Heart left ventricle (tissue), 16 donors: ENCODE measurements at regions not wholly inside any gene's neighbourhood (a gene's known extent, or its start where the extent isn't known, plus 50 kb on each side); places are given as distances from the start of the nearest gene placed in this dataset.

Experiments
- ATAC-seq, 4 donors: fragments of 200-7000 bp; cut with Tn5 transposase; one replicate each; pipeline ENCODE4 v1.9.1; 2020 to 2022; ENCODE audit warnings: moderate library complexity in 4 of 4, mild to moderate bottlenecking in 3 of 4, moderate number of reproducible peaks in 1 of 4
- DNase-seq, 5 donors: peaks; one replicate each; pipeline ENCODE4 v3.0.0-alpha.2; 2020
- H3K27ac ChIP-seq, 12 donors: fragments of 200-600 bp; sonication (generic) in 4 of 12; one replicate each; pipeline versions ENCODE4 v1.5.0 to v1.8.0; 2016 to 2022; ENCODE audit warnings: mild to moderate bottlenecking in 2 of 12
- H3K27me3 ChIP-seq, 9 donors: fragments of 200-600 bp; sonication (generic) in 2 of 9; one replicate each; pipeline versions ENCODE4 v1.5.1 to v1.8.0; 2016 to 2022; ENCODE audit warnings: mild to moderate bottlenecking in 3 of 9
- H3K36me3 ChIP-seq, 9 donors: fragments of 200-600 bp; sonication (generic) in 2 of 9; one replicate each; pipeline versions ENCODE4 v1.5.0 to v1.8.0; 2018 to 2022; ENCODE audit warnings: mild to moderate bottlenecking in 2 of 9
- H3K4me1 ChIP-seq, 12 donors: fragments of 200-600 bp; sonication (generic) in 4 of 12; one replicate each; pipeline versions ENCODE4 v1.5.0 to v1.8.0; 2016 to 2022; ENCODE audit warnings: mild to moderate bottlenecking in 3 of 12
- H3K4me3 ChIP-seq, 12 donors: fragments of 200-600 bp; sonication (generic) in 4 of 12; one replicate each; pipeline versions ENCODE4 v1.5.0 to v1.8.0; 2017 to 2022; ENCODE audit warnings: mild to moderate bottlenecking in 9 of 12, moderate library complexity in 4 of 12
- H3K9me3 ChIP-seq, 12 donors: fragments of 200-600 bp; sonication (generic) in 4 of 12; one replicate each; pipeline versions ENCODE4 v1.5.0 to v1.8.0; 2016 to 2022; ENCODE audit warnings: mild to moderate bottlenecking in 1 of 12
- CTCF ChIP-seq, 12 donors: fragments of 200-600 bp; sonication (generic) in 4 of 12; IDR thresholded peaks; one replicate each; pipeline versions ENCODE4 v1.5.0 to v1.8.0; 2018 to 2022; ENCODE audit warnings: antibody characterized with exemption in 12 of 12, mild to moderate bottlenecking in 5 of 12
- POLR2A ChIP-seq, 2 donors: fragments of 450-650 bp; IDR thresholded peaks; one replicate each; pipeline ENCODE4 v1.6.1; 2017; ENCODE audit warnings: antibody characterized with exemption in 2 of 2, mild to moderate bottlenecking in 2 of 2, moderate library complexity in 2 of 2
- WGBS, 4 donors: extraction: QIAGEN DNeasy Blood & Tissue Kit in 2 of 4; methylation state at CpG; one replicate each; pipeline versions ENCODE4 v1.1.5 to v1.1.7; 2013 to 2018; 5-methylcytosine and 5-hydroxymethylcytosine counted together
- intact Hi-C, 10 donors: fragments of 100-400 bp; cut with DNase I; formaldehyde crosslinking; loops; one replicate each; pipeline versions ENCODE4 v1.11.1 to v1.14.2; 2022
- donor health status: ischemic (EF 13 %, LVEDD 7.1; RV severe dilation, severe dysfunction).
- donor health status: healthy with polysubstance abuse.
- donor health status: DM: no; HTN: yes; CAD: no.
- donor health status: DM: no; HTN: no; CAD: no.
- donor health status: ischemic (EF 25% LVEDD 6.9; RV normal size, moderate dysfunction).
- donor health status: ischemic (EF 25% LVEDD 5.7; RV mildly dilated, moderate dysfunction).
- donor health status: healthy.
- donor health status: DM: yes; HTN: yes; CAD: no.
- donor health status: ischemic (EF 35%, LVEDD 5.7; RV mildly dilated, moderate dysfunction).
- donor health status: nonischemic (EF 11% LVEDD 7.7; RV severe dilation, severe dysfunction).
- donor health status: DM: yes; HTN: yes; CAD: no.
- donor health status: PGD.
- donor health status: ischemic (EF 29% LVEDD 5.4; RV normal size, mild dysfunction).
- donor health status: nonischemic (EF 23%, LVEDD 6.1; RV moderate dilation, normal function).

- intact Hi-C loops: no loop called here
These were observed 156.5 kb downstream of the TFAP2A start for GRCh38 chr6:10258341-10258740.

GRCh38 chr6:10256113-10256690, 158.7 kb downstream of the TFAP2A start:
- H3K9me3 ChIP-seq: peaks cover 0 to 15% (median under 1%) of the 10 kb centered on the region in 12 donors
- H3K36me3 ChIP-seq: no peaks in the 10 kb centered on the region
- no peak for TF ChIP-seq POLR2A (IDR thresholded peaks at IDR 0.05)
- peak in 3 of 12 donors; percentile 13 to 23 (median 16) for TF ChIP-seq CTCF (IDR thresholded peaks at IDR 0.05)
- H3K4me3 ChIP-seq: no peak overlapping the region
- H3K27ac ChIP-seq: no peak overlapping the region
- H3K4me1 ChIP-seq: no peaks in the 10 kb centered on the region
- H3K27me3 ChIP-seq: peaks cover 0 to 6% (median 0%) of the 10 kb centered on the region in 9 donors
- DNase-seq (no peak), ATAC-seq (no peak)
- intact Hi-C loops: no loop called here
- 83 to 89% (median 87%) methylated on average over 3 of the region's 3 CpGs for WGBS, 4 donors

More at GRCh38 chr6:10258341-10258740, 156.5 kb downstream of the TFAP2A start:
- no peaks in the 10 kb centered on the region for H3K36me3 ChIP-seq
- WGBS, 4 donors: 63 to 82% (median 77%) methylated on average over 1 of the region's 1 CpG
- peaks cover 0 to 15% (median under 1%) of the 10 kb centered on the region in 12 donors for H3K9me3 ChIP-seq
- DNase-seq: no peak
- H3K4me3 ChIP-seq: no peak overlapping the region
- ATAC-seq: no peak
- no peak for TF ChIP-seq CTCF (IDR thresholded peaks at IDR 0.05)
- no peak for TF ChIP-seq POLR2A (IDR thresholded peaks at IDR 0.05)
- no peaks in the 10 kb centered on the region for H3K27me3 ChIP-seq
- H3K27ac ChIP-seq: no peak overlapping the region
- H3K4me1 ChIP-seq: no peaks in the 10 kb centered on the region

GRCh38 chr6:10250655-10251220, 164.1 kb downstream of the TFAP2A start:
- Histone ChIP-seq H3K27me3 (peaks cover 0 to 11% (median 0%) of the 10 kb centered on the region in 9 donors), H3K4me3 (no peak overlapping the region), H3K27ac (no peak overlapping the region), H3K9me3 (no peaks in the 10 kb centered on the region), H3K4me1 (no peaks in the 10 kb centered on the region), H3K36me3 (no peaks in the 10 kb centered on the region)
- no peak for DNase-seq
- no peak for ATAC-seq
- intact Hi-C loops: no loop called here
- TF ChIP-seq CTCF (IDR thresholded peaks at IDR 0.05): no peak
- no peak for TF ChIP-seq POLR2A (IDR thresholded peaks at IDR 0.05)
- WGBS, 4 donors: 47 to 67% (median 52%) methylated on average over 3 to 4 of the region's 4 CpGs

GRCh38 chr6:10248378-10248843, 166.5 kb downstream of the TFAP2A start:
- H3K9me3 ChIP-seq: no peaks in the 10 kb centered on the region
- intact Hi-C loops: no loop called here
- no peak for DNase-seq
- H3K4me3 ChIP-seq: no peak overlapping the region
- no peak for ATAC-seq
- 54 to 72% (median 57%) methylated on average over 7 of the region's 7 CpGs for WGBS, 4 donors
- peaks cover 0 to 11% (median 0%) of the 10 kb centered on the region in 9 donors for H3K27me3 ChIP-seq
- no peaks in the 10 kb centered on the region for H3K4me1 ChIP-seq
- no peaks in the 10 kb centered on the region for H3K36me3 ChIP-seq
- H3K27ac ChIP-seq: no peak overlapping the region
- TF ChIP-seq CTCF (IDR thresholded peaks at IDR 0.05) (no peak), POLR2A (IDR thresholded peaks at IDR 0.05) (no peak)
